HepG2 (cell line): ENCODE measurements at regions not wholly inside any gene's neighbourhood (a gene's known extent, or its start where the extent isn't known, plus 50 kb on each side); places are given as distances from the start of the nearest gene placed in this dataset.

Experiments used
- ATAC-seq: fragments of 200-7000 bp; cut with Tn5 transposase; 3 replicates; pipeline ENCODE4 v1.9.1; 2020; ENCODE audit warnings: mild to moderate bottlenecking, moderate library complexity
- BruUV-seq: library from RNA; stranded (reverse); fragments of 400-500 nt; replicated peaks from 2 replicates; lab custom pipeline; 2021; lab: Mats Ljungman, UMichigan
- CTCF ChIA-PET: fragments of 300-600 bp; formaldehyde crosslinking; extraction: SDS; loops from one replicate; lab custom pipeline; 2021; ENCODE audit warnings: low total read pairs, inconsistent platforms, low intra/inter-chr PET ratio; lab: Yijun Ruan, JAX
- POLR2A ChIA-PET: fragments of 350-600 bp; sonication (Branson Sonifier 250); formaldehyde crosslinking; loops from one replicate; lab custom pipeline; 2020; ENCODE audit warnings: antibody characterized with exemption, inconsistent platforms; lab: Yijun Ruan, JAX
- DNase-seq: peaks from one replicate; pipeline ENCODE4 v3.0.0-alpha.2; 2015; ENCODE audit warnings: low spot score
- FAIRE-seq: peaks from 3 replicates; lab custom pipeline; 2011; peaks lifted over from hg19 to GRCh38; lab: Jason Lieb, UNC
- H2AFZ ChIP-seq: one replicate; pipeline ENCODE4 v1.6.1; 2011; ENCODE audit warnings: low read length, inconsistent platforms
- H3K27ac ChIP-seq: fragments of 300-600 bp; 3 replicates; pipeline ENCODE4 v1.8.0; 2011; ENCODE audit warnings: mixed run types, mild to moderate bottlenecking, mixed read lengths, low read length, inconsistent platforms; ENCODE audit not compliant: insufficient read depth; ENCODE audit errors: extremely low read length
- H3K27me3 ChIP-seq, 2 experiments: fragments of 200-600 bp in 1 of 2; 2 replicates in 1 of 2; 3 replicates in 1 of 2; pipeline versions ENCODE4 v1.6.0 to v1.8.0; 2011; ENCODE audit warnings: low read length in 2 of 2, mild to moderate bottlenecking in 2 of 2, moderate library complexity in 2 of 2, inconsistent platforms in 1 of 2; ENCODE audit not compliant: insufficient read depth in 2 of 2, control insufficient read depth in 1 of 2
- H3K36me3 ChIP-seq, 2 experiments: fragments of 200-600 bp in 1 of 2; replicated peaks in 1 of 2; 2 replicates in 1 of 2; 3 replicates in 1 of 2; pipeline versions ENCODE4 v1.5.1 to v1.8.0; 2011; ENCODE audit warnings: low read length in 2 of 2, inconsistent platforms in 1 of 2; ENCODE audit not compliant: insufficient read depth in 2 of 2, control insufficient read depth in 1 of 2
- H3K4me1 ChIP-seq: 2 replicates; pipeline ENCODE4 v1.5.1; 2012; ENCODE audit warnings: low read length, inconsistent platforms; ENCODE audit not compliant: insufficient read depth
- H3K4me2 ChIP-seq: 2 replicates; pipeline ENCODE4 v1.6.0; 2011; ENCODE audit warnings: low read depth, low read length, inconsistent platforms
- H3K4me3 ChIP-seq, 3 experiments: fragments of 200-600 bp in 1 of 3; sonication (generic), shearing (Covaris generic) in 1 of 3; replicated peaks in 1 of 3; 2 replicates each; pipeline ENCODE4 v1.5.1; 2011 to 2016; ENCODE audit warnings: low read length in 3 of 3, inconsistent platforms in 2 of 3, low read depth in 2 of 3, mild to moderate bottlenecking in 2 of 3, control low read depth in 1 of 3, mixed read lengths in 1 of 3; ENCODE audit not compliant: insufficient read depth in 1 of 3
- H3K79me2 ChIP-seq: one replicate; pipeline ENCODE4 v1.6.1; 2011; ENCODE audit warnings: low read length, inconsistent platforms; ENCODE audit not compliant: insufficient read depth
- H3K9ac ChIP-seq: 2 replicates; pipeline ENCODE4 v1.6.0; 2011; ENCODE audit warnings: mild to moderate bottlenecking, low read depth, low read length, inconsistent platforms; ENCODE audit not compliant: insufficient read depth
- H3K9me3 ChIP-seq: 2 replicates; pipeline ENCODE4 v1.5.1; 2012; ENCODE audit warnings: mild to moderate bottlenecking, low read length
- H4K20me1 ChIP-seq: 2 replicates; pipeline ENCODE4 v1.6.0; 2011; ENCODE audit warnings: inconsistent platforms, mild to moderate bottlenecking, low read length, moderate library complexity; ENCODE audit not compliant: insufficient read depth
- DMAP1 ChIP-seq: IDR thresholded peaks from 2 replicates; pipeline ENCODE4 v1.6.1; 2016
- MLLT10 ChIP-seq: sonication (generic); formaldehyde crosslinking; IDR thresholded peaks from 2 replicates; pipeline ENCODE4 v1.4.0; 2020; ENCODE audit warnings: missing genetic modification reagents
- RNF2 ChIP-seq: fragments of 450-650 bp; conservative IDR thresholded peaks from 2 replicates; pipeline ENCODE4 v1.6.1; 2016; ENCODE audit warnings: low read depth
- ZFX ChIP-seq: sonication (generic); formaldehyde crosslinking; IDR thresholded peaks from 2 replicates; pipeline ENCODE4 v1.4.0; 2020; ENCODE audit warnings: mild to moderate bottlenecking, low read depth, missing genetic modification reagents, moderate library complexity
- ZNF614 ChIP-seq: IDR thresholded peaks from 2 replicates; pipeline ENCODE4 v1.6.1; 2018; ENCODE audit warnings: missing biosample characterization, missing genetic modification reagents, inconsistent platforms, borderline replicate concordance
- ZNF879 ChIP-seq: sonication (generic); formaldehyde crosslinking; IDR thresholded peaks from 2 replicates; pipeline ENCODE4 v1.8.1; 2023; ENCODE audit warnings: missing genetic modification reagents
- WGBS: methylation state at CpG from one replicate; pipeline ENCODE4 v1.1.6; 2017; ENCODE audit warnings: low lambda C conversion rate; 5-methylcytosine and 5-hydroxymethylcytosine counted together
- in situ Hi-C: cut with HindIII; loops from 2 replicates; pipeline ENCODE4 v1.10.0; 2017; ENCODE audit warnings: low pct_unique_long_range_greater_than_20kb; ENCODE audit not compliant: extremely low pct_ligation_motif_present
- intact Hi-C: fragments of 100-400 bp; cut with micrococcal nuclease; formaldehyde crosslinking; loops from one replicate; pipeline ENCODE4 v1.10.0; 2022; ENCODE audit not compliant: unreplicated experiment
- TF ChIP-seq, protein P1 (sequence below): sonication (generic); formaldehyde crosslinking; IDR thresholded peaks from 2 replicates; pipeline ENCODE4 v1.8.0; 2022; ENCODE audit warnings: low read depth, missing genetic modification reagents
- TF ChIP-seq, protein P2 (sequence below), 2 experiments: fragments of 450-650 bp in 1 of 2; sonication (generic) in 1 of 2; formaldehyde crosslinking in 1 of 2; IDR thresholded peaks; 2 replicates each; pipeline versions ENCODE4 v1.6.1 to v1.8.0; 2016 to 2022; ENCODE audit warnings: antibody characterized with exemption in 1 of 2, mild to moderate bottlenecking in 1 of 2, missing genetic modification reagents in 1 of 2
- TF ChIP-seq, protein P3 (sequence below): fragments of 450-650 bp; IDR thresholded peaks from 2 replicates; pipeline ENCODE4 v1.6.1; 2016

DNA sequence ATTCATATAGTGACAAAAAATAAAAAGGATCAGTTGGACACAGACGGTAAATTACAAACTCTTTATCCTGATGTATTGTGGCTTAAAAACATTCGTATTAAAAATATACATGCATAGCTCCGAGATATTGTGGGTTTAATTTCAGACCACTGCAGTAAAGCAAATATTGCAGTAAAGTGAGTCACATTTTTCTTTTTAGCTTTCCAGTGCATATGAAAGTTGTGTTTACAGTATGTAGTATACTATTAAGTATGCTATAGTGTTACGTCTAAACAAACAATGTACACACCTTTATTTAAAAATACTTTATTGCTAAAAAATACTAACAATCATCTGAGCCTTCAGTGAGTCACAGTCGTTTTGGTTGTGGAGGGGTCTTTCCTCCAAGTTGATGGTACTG is 551.8 kb downstream of the CETN3 start:
- in situ Hi-C loops (no loop called here), intact Hi-C loops (no loop called here)
- no peak for DNase-seq
- H3K27me3 ChIP-seq, result no peaks in the 10 kb centered on the region
- FAIRE-seq, result no peak
- no peaks in the 10 kb centered on the region for H4K20me1 ChIP-seq
- H3K27ac ChIP-seq, result no peak overlapping the region
- POLR2A ChIA-PET, result no interaction called here
- no peaks in the 10 kb centered on the region for H3K4me1 ChIP-seq
- H3K79me2 ChIP-seq, result no peaks in the 10 kb centered on the region
- no peaks in the 10 kb centered on the region for H3K36me3 ChIP-seq
- H3K4me2 ChIP-seq, result no peak overlapping the region
- peaks cover 15% of the 10 kb centered on the region for H3K9me3 ChIP-seq
- no TSS peak for BruUV-seq
- no peak for ATAC-seq
- no peak overlapping the region for H3K9ac ChIP-seq
- H2AFZ ChIP-seq, result no peak overlapping the region
- H3K4me3 ChIP-seq, result no peak overlapping the region
- 3% methylated on average over 5 of the region's 5 CpGs for WGBS
- CTCF ChIA-PET, result no interaction called here
- TF ChIP-seq ZFX (CRISPR knock-in tag) (no peak), RNF2 (no peak), DMAP1 (CRISPR knock-in tag) (no peak), ZNF614 (CRISPR knock-in tag) (no peak), ZNF879 (no peak), MLLT10 (CRISPR knock-in tag) (no peak)
- TF ChIP-seq, protein P1, sequence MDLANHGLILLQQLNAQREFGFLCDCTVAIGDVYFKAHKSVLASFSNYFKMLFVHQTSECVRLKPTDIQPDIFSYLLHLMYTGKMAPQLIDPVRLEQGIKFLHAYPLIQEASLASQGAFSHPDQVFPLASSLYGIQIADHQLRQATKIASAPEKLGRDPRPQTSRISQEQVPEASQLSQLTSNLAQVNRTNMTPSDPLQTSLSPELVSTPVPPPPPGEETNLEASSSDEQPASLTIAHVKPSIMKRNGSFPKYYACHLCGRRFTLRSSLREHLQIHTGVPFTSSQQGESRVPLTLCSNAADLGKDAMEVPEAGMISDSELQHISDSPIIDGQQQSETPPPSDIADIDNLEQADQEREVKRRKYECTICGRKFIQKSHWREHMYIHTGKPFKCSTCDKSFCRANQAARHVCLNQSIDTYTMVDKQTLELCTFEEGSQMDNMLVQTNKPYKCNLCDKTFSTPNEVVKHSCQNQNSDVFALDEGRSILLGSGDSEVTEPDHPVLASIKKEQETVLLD (CRISPR knock-in tag), result no peak
- TF ChIP-seq, protein P2, sequence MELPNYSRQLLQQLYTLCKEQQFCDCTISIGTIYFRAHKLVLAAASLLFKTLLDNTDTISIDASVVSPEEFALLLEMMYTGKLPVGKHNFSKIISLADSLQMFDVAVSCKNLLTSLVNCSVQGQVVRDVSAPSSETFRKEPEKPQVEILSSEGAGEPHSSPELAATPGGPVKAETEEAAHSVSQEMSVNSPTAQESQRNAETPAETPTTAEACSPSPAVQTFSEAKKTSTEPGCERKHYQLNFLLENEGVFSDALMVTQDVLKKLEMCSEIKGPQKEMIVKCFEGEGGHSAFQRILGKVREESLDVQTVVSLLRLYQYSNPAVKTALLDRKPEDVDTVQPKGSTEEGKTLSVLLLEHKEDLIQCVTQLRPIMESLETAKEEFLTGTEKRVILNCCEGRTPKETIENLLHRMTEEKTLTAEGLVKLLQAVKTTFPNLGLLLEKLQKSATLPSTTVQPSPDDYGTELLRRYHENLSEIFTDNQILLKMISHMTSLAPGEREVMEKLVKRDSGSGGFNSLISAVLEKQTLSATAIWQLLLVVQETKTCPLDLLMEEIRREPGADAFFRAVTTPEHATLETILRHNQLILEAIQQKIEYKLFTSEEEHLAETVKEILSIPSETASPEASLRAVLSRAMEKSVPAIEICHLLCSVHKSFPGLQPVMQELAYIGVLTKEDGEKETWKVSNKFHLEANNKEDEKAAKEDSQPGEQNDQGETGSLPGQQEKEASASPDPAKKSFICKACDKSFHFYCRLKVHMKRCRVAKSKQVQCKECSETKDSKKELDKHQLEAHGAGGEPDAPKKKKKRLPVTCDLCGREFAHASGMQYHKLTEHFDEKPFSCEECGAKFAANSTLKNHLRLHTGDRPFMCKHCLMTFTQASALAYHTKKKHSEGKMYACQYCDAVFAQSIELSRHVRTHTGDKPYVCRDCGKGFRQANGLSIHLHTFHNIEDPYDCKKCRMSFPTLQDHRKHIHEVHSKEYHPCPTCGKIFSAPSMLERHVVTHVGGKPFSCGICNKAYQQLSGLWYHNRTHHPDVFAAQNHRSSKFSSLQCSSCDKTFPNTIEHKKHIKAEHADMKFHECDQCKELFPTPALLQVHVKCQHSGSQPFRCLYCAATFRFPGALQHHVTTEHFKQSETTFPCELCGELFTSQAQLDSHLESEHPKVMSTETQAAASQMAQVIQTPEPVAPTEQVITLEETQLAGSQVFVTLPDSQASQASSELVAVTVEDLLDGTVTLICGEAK (IDR thresholded peaks at IDR 0.05), result no peak
- TF ChIP-seq, protein P2 (CRISPR knock-in tag; IDR thresholded peaks at IDR 0.05), result no peak
- TF ChIP-seq, protein P3, sequence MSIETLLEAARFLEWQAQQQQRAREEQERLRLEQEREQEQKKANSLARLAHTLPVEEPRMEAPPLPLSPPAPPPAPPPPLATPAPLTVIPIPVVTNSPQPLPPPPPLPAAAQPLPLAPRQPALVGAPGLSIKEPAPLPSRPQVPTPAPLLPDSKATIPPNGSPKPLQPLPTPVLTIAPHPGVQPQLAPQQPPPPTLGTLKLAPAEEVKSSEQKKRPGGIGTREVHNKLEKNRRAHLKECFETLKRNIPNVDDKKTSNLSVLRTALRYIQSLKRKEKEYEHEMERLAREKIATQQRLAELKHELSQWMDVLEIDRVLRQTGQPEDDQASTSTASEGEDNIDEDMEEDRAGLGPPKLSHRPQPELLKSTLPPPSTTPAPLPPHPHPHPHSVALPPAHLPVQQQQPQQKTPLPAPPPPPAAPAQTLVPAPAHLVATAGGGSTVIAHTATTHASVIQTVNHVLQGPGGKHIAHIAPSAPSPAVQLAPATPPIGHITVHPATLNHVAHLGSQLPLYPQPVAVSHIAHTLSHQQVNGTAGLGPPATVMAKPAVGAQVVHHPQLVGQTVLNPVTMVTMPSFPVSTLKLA, result no peak
